GM21825 (cell line): ENCODE measurements at regions not wholly inside any gene's neighbourhood (a gene's known extent, or its start where the extent isn't known, plus 50 kb on each side); places are given as distances from the start of the nearest gene placed in this dataset.
A peak's percentile ranks its signal among the peaks of the same experiment; 100 is the strongest.
"Not testable (repeated sequence)": the region's sequence is repeated elsewhere in the genome, so short reads cannot be mapped to it uniquely, and the experiment has no call there.

ENCODE experiments used
- ATAC-seq: cut with Tn5 transposase; IDR thresholded peaks from one replicate; pipeline ENCODE4 v1.9.1; 2021; ENCODE audit warnings: mild to moderate bottlenecking, moderate library complexity; ENCODE audit not compliant: unreplicated experiment

- not testable (repeated sequence) for ATAC-seq
Observed at GRCh38 chr1:146443088-146443870, 214.5 kb upstream of the NOTCH2NLA start.

- ATAC-seq, result not testable (repeated sequence)
Observed at GRCh38 chr1:146438543-146438942, 209.7 kb upstream of the NOTCH2NLA start.

DNA sequence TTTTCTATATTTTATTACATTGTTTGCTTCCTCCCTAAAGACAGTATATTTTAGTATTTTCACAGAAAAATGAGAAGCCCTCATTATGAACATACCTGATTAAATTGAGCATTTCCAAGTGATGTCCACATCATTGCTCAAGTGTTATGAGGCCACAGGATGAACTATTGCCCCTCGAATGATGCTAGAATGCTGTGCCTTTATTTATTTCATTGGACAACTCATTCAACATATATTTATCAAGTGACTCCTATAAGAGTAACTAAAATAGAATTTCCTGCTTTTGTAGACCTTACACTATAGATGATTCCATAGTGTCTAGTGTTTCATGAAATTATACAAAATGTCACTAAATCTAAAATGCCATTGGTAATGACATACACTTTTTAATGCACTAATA is 187.8 kb upstream of the NOTCH2NLA start:
- not testable (repeated sequence) for ATAC-seq

DNA sequence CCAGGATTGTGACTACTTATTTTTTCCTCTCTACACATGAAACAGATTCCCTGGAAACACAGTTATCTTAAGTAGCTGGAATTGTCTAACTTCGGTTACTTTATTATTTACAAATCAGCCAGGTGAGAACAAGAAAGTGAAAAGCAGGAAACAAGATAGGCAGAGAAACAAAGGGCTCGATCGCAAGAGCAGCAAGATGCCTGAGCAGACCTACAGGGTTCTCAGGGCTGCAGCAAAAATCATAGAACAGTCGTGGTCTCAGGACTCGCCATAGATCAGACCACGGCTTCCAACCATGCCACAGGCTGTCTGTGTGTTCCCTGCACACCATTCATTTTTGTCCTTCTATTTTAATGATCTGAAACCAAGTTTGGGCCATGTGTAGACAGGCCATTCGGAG is 186.2 kb upstream of the NOTCH2NLA start:
- ATAC-seq, result not testable (repeated sequence)

- ATAC-seq, result not testable (repeated sequence)
Observed at GRCh38 chr1:146413911-146414310, 185.1 kb upstream of the NOTCH2NLA start.

DNA sequence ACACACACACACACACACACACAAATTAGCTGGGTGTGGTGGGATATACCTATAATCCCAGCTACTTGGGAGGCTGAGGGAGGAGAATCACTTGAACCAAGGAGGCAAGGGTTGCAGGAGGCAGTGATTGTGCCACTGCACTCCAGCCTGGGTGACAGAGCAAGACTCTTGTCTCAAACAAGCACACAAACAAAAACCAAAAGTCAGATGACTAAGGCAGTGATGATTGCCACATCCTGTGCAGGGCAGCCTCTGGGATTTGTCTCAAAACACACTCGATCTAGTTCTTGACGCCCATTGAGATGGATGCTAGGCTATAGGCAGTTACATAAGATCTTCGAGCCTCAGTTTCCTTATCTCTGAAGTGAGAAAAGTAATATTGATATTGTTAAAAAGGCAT is 183.1 kb upstream of the NOTCH2NLA start:
- ATAC-seq, result not testable (repeated sequence)

DNA sequence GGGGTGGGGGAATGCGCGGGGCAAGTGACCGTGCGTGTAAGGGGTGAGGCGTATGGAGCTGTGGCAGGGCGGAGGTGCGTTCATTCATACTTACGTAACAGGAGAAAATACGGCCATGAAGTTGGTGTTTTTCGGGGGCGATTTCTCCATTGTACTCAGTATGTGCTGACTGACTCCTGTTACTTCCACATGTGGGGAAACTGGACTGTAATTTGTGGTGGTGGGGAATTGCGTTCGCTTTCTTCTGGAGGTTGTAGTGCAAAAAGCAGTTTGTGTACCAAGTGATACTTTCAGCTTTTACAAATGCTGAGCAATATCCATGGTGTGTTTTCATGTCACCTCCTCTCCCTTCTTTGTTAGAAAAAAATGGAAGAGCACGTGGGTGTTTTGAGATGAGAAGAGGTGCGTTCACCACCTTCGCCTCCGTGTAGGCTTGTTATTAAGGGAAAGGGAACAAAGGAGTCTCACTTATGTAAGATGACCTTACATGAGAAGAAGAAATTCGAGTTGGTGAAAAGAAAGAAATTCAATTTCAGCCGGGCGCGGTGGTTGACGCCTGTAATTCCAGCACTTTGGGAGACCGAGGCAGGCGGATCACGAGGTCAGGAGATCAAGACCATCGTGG is 181.1 kb upstream of the NOTCH2NLA start:
- ATAC-seq, result not testable (repeated sequence)

- not testable (repeated sequence) for ATAC-seq
Observed at GRCh38 chr1:146409116-146409801, 180.4 kb upstream of the NOTCH2NLA start.

DNA sequence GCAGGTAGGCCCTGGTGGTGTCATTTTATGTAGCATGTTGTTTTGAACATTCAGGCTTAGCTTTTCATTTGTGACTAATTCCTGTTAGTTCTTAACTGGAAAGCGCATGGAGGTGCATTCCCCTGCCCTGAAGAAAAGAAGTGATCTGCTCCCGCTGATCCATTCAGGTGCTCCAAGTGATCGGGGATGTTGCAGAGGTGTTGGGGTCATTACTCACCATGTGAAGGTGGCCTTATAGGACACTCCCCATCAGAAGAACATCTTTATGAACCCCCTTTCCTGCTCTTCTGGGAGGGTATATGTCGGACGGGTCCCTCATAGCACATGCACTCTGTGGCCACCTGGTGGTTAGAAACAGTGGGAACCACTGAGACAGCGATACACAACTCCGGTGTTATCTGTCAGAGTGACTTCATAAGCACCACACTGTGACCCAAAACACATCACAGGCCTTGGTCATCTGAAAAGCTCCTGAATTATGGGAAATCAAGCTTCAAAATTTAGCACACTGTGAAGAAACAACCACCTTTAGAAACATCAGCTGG is 172.5 kb upstream of the NOTCH2NLA start:
- not testable (repeated sequence) for ATAC-seq

- ATAC-seq, result not testable (repeated sequence)
Observed at GRCh38 chr1:146400173-146401121, 171.6 kb upstream of the NOTCH2NLA start.

GRCh38 chr1:146399225-146399624 is 170.4 kb upstream of the NOTCH2NLA start:
- not testable (repeated sequence) for ATAC-seq

DNA sequence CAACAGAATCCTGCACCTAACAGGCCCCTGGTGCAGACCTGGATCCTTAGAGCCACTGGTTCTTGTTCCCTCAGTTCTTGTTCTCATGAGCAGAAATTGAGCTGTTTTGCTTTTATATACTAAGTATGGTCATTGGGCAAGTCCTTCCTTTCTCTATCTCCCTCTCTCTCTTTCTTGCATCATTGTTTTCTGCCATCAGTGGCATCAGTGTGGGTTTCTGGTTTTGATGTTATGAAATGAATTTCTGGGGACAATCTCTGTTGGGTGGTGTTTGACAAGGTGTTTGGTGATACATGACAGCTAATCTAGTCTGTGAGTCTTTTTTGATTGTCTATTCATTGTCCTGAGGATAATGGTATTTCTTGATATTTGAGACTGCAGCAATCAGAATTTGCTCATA is 168.0 kb upstream of the NOTCH2NLA start:
- not testable (repeated sequence) for ATAC-seq

DNA sequence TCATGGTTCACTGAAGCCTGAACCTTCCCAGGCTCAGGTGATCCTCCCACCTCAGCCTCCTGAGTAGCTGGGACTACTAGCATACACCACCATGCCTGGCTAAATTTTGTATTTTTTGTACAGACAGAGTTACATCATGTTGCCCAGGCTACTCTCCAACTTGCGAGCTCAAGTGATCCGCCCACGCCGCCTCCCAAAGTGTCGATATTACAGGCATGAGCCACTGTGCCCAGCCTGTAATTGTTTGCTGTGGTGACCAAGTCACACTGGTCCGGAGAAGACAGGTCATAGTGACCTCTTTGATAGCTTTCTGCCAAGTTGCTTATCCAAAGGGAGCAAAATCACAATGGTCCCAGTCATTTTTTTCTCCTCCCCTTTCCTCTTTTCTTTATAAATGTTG is 167.4 kb upstream of the NOTCH2NLA start:
- not testable (repeated sequence) for ATAC-seq

DNA sequence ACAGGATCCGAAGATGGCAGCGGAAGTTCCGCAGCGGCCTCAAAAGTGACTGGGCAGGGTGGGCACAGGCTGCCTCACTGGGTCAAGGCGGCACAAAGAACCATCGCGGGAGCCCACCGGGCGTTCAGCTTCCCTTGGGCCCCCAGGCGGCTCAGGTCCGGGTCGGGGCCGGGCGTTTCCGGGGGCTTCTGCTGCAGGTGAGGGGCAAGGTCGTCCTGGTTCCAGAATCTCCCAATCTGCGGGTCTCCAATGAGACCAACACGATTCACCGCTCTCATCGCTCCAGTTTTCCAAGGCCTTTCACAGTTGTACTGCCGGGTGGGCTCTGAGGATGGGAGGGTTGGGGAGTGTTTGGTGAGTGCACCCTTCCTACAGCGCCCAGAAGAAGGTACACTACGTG is 165.0 kb upstream of the NOTCH2NLA start:
- ATAC-seq, result not testable (repeated sequence)

DNA sequence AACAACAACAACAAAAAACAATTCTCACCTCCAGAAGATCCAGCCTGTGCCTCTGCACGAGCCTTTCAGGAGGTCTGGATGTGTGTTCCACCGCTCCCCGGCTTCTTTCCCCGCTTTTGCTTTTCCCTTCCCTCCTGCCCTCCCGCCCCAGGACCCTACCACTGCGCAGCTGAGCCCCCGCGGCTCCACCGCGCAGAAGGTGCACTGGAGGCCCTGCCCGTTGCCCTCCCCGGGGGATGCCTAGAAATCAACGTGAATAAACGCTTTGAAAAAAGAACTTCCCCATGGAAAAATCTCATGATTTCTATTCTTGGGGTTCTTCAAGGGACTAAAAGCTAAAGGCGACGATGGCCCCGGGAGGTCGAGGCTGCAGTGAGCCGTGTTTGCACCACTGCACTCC is 164.3 kb upstream of the NOTCH2NLA start:
- ATAC-seq, result not testable (repeated sequence)

DNA sequence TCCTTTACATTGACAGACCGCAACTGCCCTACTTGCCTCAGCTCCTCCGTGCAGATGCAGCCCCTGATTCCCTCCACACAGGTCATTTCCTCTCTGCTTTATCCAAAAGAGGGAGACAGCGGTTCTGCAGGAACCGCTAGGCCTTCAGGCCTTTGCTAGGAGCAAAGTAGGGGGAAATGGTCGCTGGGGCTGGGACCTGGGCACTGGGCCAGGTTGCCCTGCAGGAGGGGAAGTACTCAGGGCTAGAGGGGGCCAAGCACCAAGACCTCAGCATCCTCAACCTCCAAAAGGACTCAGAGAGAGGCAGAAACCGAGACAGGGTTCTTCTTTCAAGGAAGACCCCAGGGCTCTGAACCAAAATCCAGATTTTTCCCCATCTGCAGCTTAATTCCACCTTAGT is 160.4 kb upstream of the NOTCH2NLA start:
- ATAC-seq, result not testable (repeated sequence)

DNA sequence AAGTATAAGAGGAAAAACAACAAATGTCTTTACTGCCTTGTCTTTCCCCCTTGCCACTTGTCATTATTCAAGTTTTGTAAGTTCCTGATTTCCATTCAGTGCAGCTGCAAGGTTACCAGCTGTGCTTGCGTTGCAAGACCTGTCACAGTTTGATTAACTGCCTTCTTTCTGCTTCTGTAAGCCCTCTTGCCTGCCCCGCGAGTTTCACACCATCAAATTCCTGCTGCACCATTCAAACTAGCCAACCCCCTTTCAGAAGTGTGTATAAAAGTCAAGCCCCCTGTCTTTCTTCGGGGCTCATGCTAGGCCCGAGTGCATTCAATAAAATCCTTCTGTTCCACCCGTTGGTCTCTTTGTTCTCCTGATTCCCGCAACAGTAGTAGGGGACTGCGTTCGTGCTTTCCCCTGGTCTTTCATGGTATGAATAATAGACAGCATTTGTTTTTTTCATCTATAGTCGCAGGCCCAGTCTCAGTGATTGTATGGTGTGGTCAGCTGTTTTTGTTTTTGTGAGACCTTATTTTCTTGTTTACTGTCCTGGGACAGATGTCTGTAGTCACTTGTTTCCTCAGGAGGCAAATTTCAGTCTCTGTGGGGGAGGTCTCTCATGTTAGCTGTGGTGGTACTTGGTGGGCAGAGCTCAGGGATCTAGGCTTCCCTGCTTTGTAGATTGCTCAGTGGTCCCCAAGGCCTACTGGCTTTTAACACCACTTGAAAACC is 159.1 kb upstream of the NOTCH2NLA start:
- ATAC-seq, result not testable (repeated sequence)

GRCh38 chr1:146386851-146387749 is 158.3 kb upstream of the NOTCH2NLA start:
- ATAC-seq, result peak; percentile 96

- not testable (repeated sequence) for ATAC-seq
Observed at GRCh38 chr1:146381196-146381595, 152.4 kb upstream of the NOTCH2NLA start.
